Hepatocyte (in vitro differentiated cells): ENCODE measurements at regions not wholly inside any gene's neighbourhood (a gene's known extent, or its start where the extent isn't known, plus 50 kb on each side); places are given as distances from the start of the nearest gene placed in this dataset.

ENCODE experiments used
- DNase-seq: peaks from one replicate; pipeline ENCODE4 v3.0.0-alpha.2; 2016; ENCODE audit warnings: low spot score
- H2AFZ ChIP-seq: fragments of 200-600 bp; sonication (generic); 2 replicates; pipeline ENCODE4 v1.6.0; 2016; ENCODE audit warnings: antibody characterized with exemption, mild to moderate bottlenecking
- H3K27ac ChIP-seq: fragments of 200-600 bp; sonication (generic); 2 replicates; pipeline ENCODE4 v1.5.1; 2016; ENCODE audit warnings: mild to moderate bottlenecking
- H3K27me3 ChIP-seq: fragments of 200-600 bp; sonication (generic); 2 replicates; pipeline ENCODE4 v1.6.1; 2016
- H3K36me3 ChIP-seq: fragments of 200-600 bp; sonication (generic); replicated peaks from 2 replicates; pipeline ENCODE4 v1.5.1; 2016; ENCODE audit warnings: low read depth; ENCODE audit not compliant: insufficient read depth
- H3K4me1 ChIP-seq: fragments of 200-600 bp; sonication (generic); 2 replicates; pipeline ENCODE4 v1.5.1; 2016; ENCODE audit warnings: mild to moderate bottlenecking, moderate library complexity; ENCODE audit not compliant: insufficient read depth
- H3K4me2 ChIP-seq: fragments of 200-600 bp; sonication (generic); 2 replicates; pipeline ENCODE4 v1.6.0; 2016
- H3K4me3 ChIP-seq: fragments of 200-600 bp; sonication (generic); 2 replicates; pipeline ENCODE4 v1.5.1; 2016; ENCODE audit warnings: mild to moderate bottlenecking
- H3K79me2 ChIP-seq: fragments of 200-600 bp; sonication (generic); 2 replicates; pipeline ENCODE4 v1.6.0; 2017; ENCODE audit warnings: mild to moderate bottlenecking
- H3K9me2 ChIP-seq: fragments of 200-600 bp; sonication (generic); replicated peaks from 2 replicates; pipeline ENCODE4 v1.6.0; 2017; ENCODE audit warnings: mild to moderate bottlenecking; ENCODE audit not compliant: insufficient read depth
- H3K9me3 ChIP-seq: fragments of 200-600 bp; sonication (generic); 2 replicates; pipeline ENCODE4 v1.5.1; 2016; ENCODE audit warnings: low read depth, mild to moderate bottlenecking
- H4K20me1 ChIP-seq: fragments of 200-600 bp; sonication (generic); 2 replicates; pipeline ENCODE4 v1.6.0; 2016; ENCODE audit warnings: mild to moderate bottlenecking; ENCODE audit not compliant: insufficient read depth, poor library complexity, severe bottlenecking
- EZH2 ChIP-seq: fragments of 200-600 bp; sonication (generic); IDR thresholded peaks from 2 replicates; pipeline ENCODE4 v1.6.1; 2016; ENCODE audit warnings: antibody characterized with exemption, mild to moderate bottlenecking, borderline replicate concordance
- EZH2phosphoT487 ChIP-seq: fragments of 200-600 bp; sonication (generic); IDR thresholded peaks from one replicate; pipeline ENCODE4 v1.6.1; 2018; ENCODE audit warnings: antibody characterized with exemption, mild to moderate bottlenecking, low read depth, moderate library complexity; ENCODE audit not compliant: unreplicated experiment, severe bottlenecking
- WGBS: methylation state at CpG from one replicate; pipeline ENCODE4 v1.1.6; 2016; ENCODE audit warnings: low lambda C conversion rate; ENCODE audit errors: missing lambda C conversion rate; 5-methylcytosine and 5-hydroxymethylcytosine counted together
- TF ChIP-seq, protein P1 (sequence below): fragments of 200-600 bp; sonication (generic); IDR thresholded peaks from 2 replicates; pipeline ENCODE4 v1.5.1; 2016; ENCODE audit warnings: antibody characterized with exemption, mild to moderate bottlenecking; ENCODE audit not compliant: poor library complexity

- 60% methylated on average over 2 of the region's 2 CpGs for WGBS
- Histone ChIP-seq H3K27me3 (no peaks in the 10 kb centered on the region), H3K36me3 (no peaks in the 10 kb centered on the region), H4K20me1 (no peaks in the 10 kb centered on the region), H2AFZ (no peak overlapping the region), H3K9me2 (no peaks in the 10 kb centered on the region), H3K79me2 (no peaks in the 10 kb centered on the region), H3K4me1 (no peaks in the 10 kb centered on the region), H3K4me2 (no peak overlapping the region), H3K4me3 (no peak overlapping the region), H3K27ac (no peak overlapping the region), H3K9me3 (no peaks in the 10 kb centered on the region)
- TF ChIP-seq, protein P1, sequence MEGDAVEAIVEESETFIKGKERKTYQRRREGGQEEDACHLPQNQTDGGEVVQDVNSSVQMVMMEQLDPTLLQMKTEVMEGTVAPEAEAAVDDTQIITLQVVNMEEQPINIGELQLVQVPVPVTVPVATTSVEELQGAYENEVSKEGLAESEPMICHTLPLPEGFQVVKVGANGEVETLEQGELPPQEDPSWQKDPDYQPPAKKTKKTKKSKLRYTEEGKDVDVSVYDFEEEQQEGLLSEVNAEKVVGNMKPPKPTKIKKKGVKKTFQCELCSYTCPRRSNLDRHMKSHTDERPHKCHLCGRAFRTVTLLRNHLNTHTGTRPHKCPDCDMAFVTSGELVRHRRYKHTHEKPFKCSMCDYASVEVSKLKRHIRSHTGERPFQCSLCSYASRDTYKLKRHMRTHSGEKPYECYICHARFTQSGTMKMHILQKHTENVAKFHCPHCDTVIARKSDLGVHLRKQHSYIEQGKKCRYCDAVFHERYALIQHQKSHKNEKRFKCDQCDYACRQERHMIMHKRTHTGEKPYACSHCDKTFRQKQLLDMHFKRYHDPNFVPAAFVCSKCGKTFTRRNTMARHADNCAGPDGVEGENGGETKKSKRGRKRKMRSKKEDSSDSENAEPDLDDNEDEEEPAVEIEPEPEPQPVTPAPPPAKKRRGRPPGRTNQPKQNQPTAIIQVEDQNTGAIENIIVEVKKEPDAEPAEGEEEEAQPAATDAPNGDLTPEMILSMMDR = no peak
- TF ChIP-seq EZH2 (no peak), EZH2phosphoT487 (no peak)
- DNase-seq = no peak
These were observed 1025.8 kb upstream of the LCORL start for GRCh38 chr4:19047279-19047880.

- DNase-seq = no peak
- Histone ChIP-seq H3K4me2 (no peak overlapping the region), H4K20me1 (no peaks in the 10 kb centered on the region), H3K9me2 (no peaks in the 10 kb centered on the region), H3K9me3 (no peaks in the 10 kb centered on the region), H3K27me3 (no peaks in the 10 kb centered on the region), H2AFZ (no peak overlapping the region), H3K36me3 (no peaks in the 10 kb centered on the region), H3K27ac (no peak overlapping the region), H3K4me3 (no peak overlapping the region), H3K79me2 (no peaks in the 10 kb centered on the region), H3K4me1 (peaks cover under 1% of the 10 kb centered on the region)
- TF ChIP-seq, protein P1 = no peak
- no peak for TF ChIP-seq EZH2phosphoT487
- 92% methylated on average over 3 of the region's 3 CpGs for WGBS
These were observed 1018.3 kb upstream of the LCORL start for GRCh38 chr4:19039816-19040215.

- H3K4me1 ChIP-seq = peaks cover 6% of the 10 kb centered on the region
- no peaks in the 10 kb centered on the region for H3K79me2 ChIP-seq
- no peaks in the 10 kb centered on the region for H3K27me3 ChIP-seq
- H3K4me3 ChIP-seq = no peak overlapping the region
- no peak overlapping the region for H2AFZ ChIP-seq
- no peak overlapping the region for H3K4me2 ChIP-seq
- no peak for DNase-seq
- no peak overlapping the region for H3K27ac ChIP-seq
- no peak for TF ChIP-seq EZH2phosphoT487
- TF ChIP-seq EZH2 = no peak
- TF ChIP-seq, protein P1 = no peak
- H3K9me3 ChIP-seq = no peaks in the 10 kb centered on the region
- no peaks in the 10 kb centered on the region for H4K20me1 ChIP-seq
- H3K9me2 ChIP-seq = no peaks in the 10 kb centered on the region
- no peaks in the 10 kb centered on the region for H3K36me3 ChIP-seq
These were observed 1016.7 kb upstream of the LCORL start for GRCh38 chr4:19038231-19038630.
